ENCODE measurements at regions not wholly inside any gene's neighbourhood (a gene's known extent, or its start where the extent isn't known, plus 50 kb on each side); places are given as distances from the start of the nearest gene placed in this dataset.

GRCh38 chr7:155930061-155930460, 117.8 kb upstream of the SHH start:
- no peak for DNase-seq

GRCh38 chr7:155928583-155928982, 116.3 kb upstream of the SHH start:
- no peak for DNase-seq

DNA sequence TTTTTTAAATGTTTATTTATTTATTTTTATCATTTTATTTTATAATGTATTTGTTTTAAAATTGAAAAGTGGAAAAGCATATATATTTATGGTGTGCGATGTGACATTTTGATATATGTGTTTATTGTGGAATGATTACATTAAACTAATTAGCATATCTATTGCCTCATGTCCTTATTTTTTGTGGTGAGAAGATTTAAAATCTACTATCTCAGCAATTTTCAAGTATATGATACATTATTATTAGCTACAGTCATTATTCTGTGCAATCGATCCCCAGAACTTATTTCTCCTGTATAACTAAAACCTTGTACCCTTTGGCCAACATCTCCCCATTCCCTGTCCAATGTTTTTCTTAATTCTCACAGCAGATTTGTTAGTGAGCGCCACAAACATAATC, 115.6 kb upstream of the SHH start:
- no peak for DNase-seq

GRCh38 chr7:155925682-155926081, 113.4 kb upstream of the SHH start:
- DNase-seq, result no peak

GRCh38 chr7:155922067-155922816, 110.0 kb upstream of the SHH start:
- DNase-seq, result no peak

GRCh38 chr7:155921804-155922066, 109.5 kb upstream of the SHH start:
- no peak for DNase-seq

GRCh38 chr7:155921086-155921803, 109.0 kb upstream of the SHH start:
- DNase-seq, result no peak

DNA sequence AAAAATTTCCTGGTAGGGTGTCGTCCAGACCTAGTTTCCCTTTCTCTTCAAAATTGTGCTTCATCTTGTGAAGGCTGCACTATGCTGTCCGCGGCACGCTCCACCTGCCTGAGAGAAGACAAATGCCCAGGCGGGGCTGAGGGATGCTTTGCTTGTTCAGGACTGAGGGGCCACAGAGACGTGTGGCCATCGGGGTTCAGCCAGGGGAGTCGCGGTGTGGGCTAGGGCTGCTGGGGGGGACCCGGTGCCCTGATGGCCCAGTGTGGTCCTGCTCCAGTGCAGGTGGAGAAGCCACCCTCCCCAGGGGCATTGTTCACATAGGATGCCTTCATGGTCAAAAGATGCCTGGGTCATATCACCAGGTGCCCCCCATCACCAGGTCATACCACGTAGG, 107.8 kb upstream of the SHH start:
- no peak for DNase-seq

GRCh38 chr7:155919391-155920067, 107.3 kb upstream of the SHH start:
- no peak for DNase-seq

GRCh38 chr7:155918720-155919390, 106.6 kb upstream of the SHH start:
- DNase-seq, result no peak

DNA sequence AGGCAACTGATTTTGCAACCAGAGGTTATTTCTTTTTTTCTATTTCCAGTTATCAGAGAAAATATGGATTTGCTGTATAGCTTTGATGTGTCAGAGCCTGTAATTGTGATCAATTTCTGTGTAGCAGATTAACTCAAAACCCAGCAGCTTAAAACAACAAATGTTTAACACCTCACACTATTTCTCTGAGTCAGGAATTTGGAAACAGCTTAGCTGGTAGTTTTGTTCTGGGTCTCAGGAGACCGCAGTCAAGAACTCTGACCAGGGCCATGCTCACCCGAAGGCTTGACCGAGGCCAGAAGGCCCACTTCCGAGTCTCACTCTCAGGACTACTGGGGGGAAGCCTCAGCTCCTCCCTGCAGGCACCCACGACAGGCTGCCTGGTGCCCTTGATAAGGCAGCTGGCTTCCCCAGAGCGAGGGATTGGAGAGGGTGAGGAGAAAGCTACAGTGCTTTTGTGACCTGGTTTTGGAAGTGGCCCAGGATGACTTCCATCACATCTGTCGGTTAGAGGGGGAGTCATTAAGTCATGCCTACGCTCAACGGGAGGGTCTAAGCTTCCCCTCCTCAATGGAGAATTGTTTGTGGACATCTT, 105.7 kb upstream of the SHH start:
- no peak for DNase-seq

GRCh38 chr7:155916926-155917655, 104.8 kb upstream of the SHH start:
- no peak for DNase-seq

DNA sequence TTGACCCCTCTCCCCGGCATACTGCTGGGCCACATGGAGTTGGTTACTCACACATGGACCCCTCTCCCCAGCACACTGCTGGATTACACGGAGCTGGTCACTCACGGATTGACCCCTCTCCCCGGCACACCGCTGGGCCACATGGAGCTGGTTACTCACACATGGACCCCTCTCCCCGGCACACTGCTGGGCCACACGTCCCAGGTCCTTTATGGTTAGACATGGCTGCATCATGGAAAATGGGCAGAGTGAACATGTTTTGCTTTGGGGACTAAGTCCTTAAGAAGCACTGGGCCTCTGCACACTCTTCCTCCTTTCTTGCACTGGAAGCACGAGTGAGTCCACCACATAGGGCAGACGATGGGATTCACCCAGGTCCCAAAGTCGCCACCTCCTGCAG, 102.1 kb upstream of the SHH start:
- DNase-seq, result no peak

- no peak for DNase-seq
These were observed 101.5 kb upstream of the SHH start for GRCh38 chr7:155913719-155914118.

GRCh38 chr7:155913291-155913690, 101.0 kb upstream of the SHH start:
- no peak for DNase-seq

GRCh38 chr7:155911471-155912105, 99.3 kb upstream of the SHH start:
- DNase-seq, result no peak

GRCh38 chr7:155908385-155908784, 96.1 kb upstream of the SHH start:
- DNase-seq, result no peak

DNA sequence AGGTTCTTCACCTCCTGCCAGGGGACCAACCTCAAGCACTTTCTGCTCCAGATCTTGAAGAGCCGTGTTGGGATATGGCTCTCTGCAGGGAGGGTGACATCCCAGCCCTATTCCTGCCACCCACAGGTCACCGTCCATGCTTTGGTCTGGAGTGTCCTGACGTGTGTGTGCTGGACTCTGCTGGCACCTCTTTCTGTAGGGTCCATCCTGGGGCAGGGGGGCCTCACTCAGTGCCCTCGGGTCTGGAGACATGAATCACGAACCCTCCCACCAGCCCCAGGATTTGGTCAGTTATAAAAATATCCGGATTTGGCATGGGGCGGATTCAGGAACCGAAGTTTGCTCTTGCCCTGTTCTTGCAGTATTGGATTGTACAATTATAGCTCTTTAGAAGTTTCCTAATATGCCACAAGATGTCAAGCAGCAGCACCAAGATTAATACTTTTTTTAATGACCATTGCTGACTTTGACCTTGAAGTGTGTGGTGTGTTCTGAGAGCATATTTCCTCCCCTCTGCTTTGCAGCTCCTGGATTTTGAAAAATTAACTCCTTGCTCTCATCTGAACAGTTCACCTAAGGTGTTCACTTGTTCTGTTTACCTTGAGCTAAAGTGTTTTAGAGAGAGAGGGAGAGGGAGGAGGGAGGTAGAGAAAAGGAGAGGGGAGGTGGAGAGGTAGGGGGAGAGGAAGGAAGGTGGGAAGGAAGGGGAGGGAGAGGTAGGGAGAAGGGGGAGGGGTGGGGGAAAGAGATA, 95.4 kb upstream of the SHH start:
- DNase-seq, result no peak

DNA sequence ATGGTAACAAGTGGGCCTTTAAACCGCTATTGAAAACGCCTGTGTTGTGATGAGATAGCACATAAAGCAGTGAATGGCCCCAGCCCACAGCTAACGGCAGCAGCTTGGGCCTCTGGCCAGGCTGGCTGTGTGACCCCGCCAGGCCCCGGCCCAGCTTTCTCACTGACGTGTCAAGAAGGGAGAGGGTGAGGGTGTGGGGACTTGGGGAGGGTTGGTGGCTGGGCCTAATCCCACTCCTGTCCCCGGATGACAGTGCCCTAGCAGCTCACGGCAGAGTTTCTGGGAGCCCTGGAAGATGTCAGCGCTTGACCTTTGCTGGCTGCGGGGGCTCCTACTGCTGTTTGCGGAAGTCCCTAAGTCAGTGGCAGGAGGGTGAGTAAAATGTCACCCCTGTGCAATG, 88.9 kb upstream of the SHH start:
- no peak for DNase-seq

DNA sequence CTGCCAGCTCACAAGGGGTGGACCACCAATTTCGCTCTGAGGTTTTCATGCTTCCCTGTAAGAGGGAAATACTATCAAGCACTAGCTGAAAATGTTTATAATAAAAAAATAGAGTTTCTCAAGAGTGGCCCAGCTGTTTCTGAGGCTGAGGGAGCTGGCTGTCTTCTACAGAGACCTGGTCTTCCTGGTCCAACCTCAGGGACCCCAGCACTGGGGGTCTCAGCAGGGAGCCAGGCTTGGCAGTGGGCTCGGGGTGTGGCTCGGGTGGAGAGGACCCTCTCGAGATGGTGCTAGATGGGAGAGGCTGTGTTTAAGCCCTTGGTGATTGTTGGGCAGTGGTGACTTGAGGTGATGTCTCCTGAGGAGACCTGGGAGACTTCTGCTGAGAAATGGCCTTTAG, 87.3 kb upstream of the SHH start:
- DNase-seq, result no peak

DNA sequence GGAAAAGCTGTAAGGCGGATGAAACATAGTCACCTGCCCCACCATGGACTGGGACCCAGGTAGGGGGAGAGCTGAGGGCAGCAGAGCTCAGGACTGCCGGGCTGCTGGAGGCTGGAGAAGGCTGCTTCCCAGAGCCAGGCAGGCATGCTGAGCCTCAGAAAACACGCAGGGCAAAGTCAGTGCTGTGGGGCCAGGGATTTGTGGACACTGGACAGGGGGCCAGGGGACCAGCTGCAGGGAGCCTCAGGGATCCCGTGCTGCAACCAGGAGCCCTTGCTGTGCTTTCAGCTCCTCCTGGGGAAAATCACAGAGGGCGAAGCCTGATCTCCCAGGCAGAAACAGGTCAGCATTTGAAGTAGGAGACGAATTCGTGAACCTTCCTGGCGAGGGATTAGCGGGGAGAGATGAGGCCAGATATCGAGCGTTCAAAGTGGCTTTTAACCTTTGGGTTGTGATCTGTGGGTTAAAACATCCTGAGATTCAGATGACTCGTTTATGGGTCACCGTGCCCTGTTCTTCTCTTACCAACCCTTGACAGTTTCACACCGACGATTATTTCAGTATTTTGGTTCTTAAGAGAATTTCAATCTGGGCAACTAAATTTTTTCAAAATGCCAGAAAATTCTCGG, 85.6 kb upstream of the SHH start:
- DNase-seq, result no peak
